Stimulated activated CD8-positive, alpha-beta memory T cell treated with anti-CD3 and anti-CD28 coated beads, Interleukin-7, amount 100 ng/mL, for 48 hours (primary cell): ENCODE measurements at regions not wholly inside any gene's neighbourhood (a gene's known extent, or its start where the extent isn't known, plus 50 kb on each side); places are given as distances from the start of the nearest gene placed in this dataset.
"Not testable (repeated sequence)": the region's sequence is repeated elsewhere in the genome, so short reads cannot be mapped to it uniquely, and the experiment has no call there.

Experiments used
- DNase-seq, 2 donors: peaks; one replicate each; pipeline ENCODE4 v3.0.0-alpha.2; 2020; ENCODE audit warnings: low read depth in 1 of 2; ENCODE audit errors: extremely low read depth in 1 of 2

DNA sequence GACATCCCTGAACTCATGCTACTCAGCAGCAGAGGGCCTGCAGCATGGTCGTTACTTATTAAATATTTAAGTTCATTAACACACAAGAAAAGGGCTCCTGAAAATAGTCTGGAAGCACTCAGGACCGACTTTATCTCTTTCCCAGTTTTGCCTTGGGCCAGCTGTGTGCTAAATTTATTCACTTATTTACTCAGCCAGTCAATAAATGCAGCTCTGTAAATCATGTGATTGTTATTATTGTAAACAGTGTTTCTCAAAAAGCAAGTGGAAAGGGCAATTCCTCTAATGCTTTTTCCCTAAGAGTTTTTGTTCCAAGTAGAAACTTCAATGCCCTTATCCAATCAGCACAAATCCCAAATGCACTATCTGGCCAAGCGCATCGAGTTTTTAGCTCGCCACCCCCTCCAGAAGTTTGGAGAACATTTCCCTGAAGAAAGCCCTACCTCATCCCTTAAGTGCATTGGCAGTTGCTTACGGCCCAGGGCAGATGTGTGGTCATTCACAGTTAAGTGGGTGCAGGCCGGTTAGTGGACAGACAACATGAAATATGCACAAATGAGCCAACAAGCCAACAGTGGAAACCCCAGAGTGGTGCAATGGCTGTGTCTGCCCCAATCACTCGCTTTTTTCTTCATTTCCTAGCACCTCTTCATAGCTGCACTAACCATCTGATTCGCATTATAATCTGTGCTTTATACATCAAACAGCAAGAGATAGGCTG, 125.8 kb downstream of the SMIM20 start:
- DNase-seq = no peak

DNA sequence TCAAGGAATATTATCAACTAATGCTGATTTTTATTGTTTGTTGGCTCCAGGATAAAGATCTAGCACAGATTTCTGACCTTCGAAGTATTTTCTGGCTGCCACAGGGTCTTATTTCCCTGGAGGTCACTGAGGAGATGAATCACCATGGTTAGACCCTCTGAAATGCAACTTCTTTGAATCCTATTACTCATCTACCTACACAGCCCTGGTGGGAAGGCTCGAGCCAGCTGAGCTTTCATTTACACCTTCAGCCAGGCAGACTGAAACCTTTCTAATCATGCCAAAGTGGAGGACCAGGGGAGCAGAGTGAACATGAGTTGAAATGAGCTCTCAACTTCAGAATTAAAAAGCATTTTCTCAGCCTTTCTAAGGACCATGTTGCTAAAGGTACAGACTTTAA, 130.5 kb downstream of the SMIM20 start:
- DNase-seq = no peak

DNA sequence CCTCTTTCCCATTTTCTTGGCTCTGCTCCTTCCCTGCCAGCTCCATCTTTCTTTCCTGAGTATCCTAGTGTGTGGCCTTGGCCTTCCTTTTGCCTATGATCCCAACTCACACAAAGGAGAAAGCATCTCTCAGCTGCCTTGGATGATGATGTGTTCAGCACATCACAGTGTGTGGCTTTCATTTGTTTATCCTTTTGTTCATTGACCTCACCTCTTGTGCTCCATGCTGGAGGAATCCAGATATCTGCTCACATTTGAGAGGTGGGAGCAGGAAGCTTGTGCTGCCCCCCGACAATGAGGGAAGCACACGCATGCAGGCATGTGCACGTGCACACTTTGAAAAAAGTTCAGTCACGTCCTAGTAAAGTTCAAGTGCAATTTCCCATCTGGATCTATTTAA, 131.0 kb downstream of the SMIM20 start:
- no peak for DNase-seq

GRCh38 chr4:26047795-26048194, 133.8 kb downstream of the SMIM20 start:
- DNase-seq = no peak

- no peak for DNase-seq
Observed at GRCh38 chr4:26048378-26048882, 134.4 kb downstream of the SMIM20 start.

- no peak for DNase-seq
Observed at GRCh38 chr4:26048950-26049349, 134.9 kb downstream of the SMIM20 start.

GRCh38 chr4:26049447-26049846, 135.4 kb downstream of the SMIM20 start:
- no peak for DNase-seq

DNA sequence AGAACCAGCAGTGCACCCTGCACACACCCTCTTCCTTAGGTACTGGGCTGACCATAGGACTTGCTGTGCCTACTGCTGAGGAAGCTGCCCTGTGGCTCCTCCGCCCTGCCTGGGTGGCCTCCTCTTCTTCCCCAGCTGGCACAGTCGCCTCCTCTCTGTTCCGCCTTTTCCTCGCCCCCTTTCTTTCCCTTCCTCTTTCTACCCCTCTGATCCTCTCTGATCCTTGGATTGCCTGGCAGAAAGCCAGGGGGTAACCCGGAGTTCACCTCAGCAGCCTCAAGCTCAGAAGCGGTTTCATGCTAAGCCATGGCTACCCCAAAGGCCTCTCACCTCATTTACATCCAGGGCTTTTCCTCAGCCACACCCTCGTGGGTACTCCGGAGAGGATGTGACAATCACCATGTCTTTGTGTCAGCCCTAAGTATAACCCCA, 136.2 kb downstream of the SMIM20 start:
- DNase-seq = no peak

DNA sequence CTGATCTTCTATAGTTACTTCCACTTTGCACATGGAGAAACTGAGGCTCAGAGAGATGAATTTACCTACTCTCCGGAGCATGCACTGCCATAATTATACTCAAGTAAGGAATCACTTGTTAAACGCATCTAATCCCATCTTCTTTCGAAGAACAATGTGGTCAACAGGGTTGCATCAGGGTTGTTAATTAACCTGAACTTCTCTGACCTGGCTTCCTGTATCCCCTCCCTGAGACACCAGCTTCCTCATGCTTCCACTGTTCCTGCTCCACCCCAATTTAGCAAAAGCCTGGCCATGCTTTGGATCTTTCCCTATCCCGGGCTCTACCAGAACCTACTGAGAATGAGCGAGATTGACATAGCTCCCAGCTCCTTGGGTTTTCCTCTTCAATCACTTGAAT, 136.7 kb downstream of the SMIM20 start:
- no peak for DNase-seq

- no peak for DNase-seq
Observed at GRCh38 chr4:26051240-26051639, 137.2 kb downstream of the SMIM20 start.

DNA sequence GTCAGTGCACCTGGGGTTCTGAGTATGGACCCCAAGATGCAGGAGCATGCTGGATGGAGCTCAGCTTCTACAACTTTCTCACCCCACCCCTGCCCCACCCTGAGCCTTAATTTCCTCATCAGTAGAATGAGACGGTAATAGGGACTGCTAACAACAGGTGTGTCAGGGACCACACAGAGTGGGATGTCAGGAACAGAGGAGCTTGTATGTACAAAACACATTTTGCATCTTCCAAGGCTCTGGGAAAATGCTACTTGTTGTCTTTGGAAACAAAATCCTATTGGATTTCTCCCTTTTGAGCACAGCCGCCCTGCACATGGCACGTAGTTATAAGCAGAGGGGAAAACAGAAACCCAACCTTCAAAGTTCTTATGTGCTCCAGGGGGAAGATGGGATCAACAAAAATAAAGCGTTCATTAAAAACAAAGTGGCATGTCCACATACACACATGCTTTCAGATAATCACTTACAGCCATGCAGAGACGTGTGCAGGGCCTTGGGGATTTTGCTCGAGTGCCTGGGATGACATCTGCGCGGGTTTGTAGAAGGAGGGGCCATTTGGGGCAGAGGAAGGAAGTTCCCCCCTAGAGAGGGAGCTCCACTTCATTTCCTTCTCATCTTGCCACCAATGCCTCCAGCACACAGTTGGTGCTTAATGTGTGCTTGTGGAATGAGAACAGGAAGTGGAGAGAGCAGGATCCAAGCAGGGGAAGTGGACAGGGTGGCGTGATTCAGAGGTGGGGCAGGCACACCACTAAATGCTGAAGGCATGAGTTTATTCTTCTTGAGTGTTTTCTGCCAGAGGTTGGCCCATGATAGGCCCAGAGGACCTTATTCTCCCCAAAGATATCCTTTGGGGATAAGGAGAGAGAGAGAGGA, 138.9 kb downstream of the SMIM20 start:
- no peak for DNase-seq

GRCh38 chr4:26053761-26054160, 139.7 kb downstream of the SMIM20 start:
- DNase-seq = no peak

GRCh38 chr4:26055855-26056254, 141.8 kb downstream of the SMIM20 start:
- no peak for DNase-seq

DNA sequence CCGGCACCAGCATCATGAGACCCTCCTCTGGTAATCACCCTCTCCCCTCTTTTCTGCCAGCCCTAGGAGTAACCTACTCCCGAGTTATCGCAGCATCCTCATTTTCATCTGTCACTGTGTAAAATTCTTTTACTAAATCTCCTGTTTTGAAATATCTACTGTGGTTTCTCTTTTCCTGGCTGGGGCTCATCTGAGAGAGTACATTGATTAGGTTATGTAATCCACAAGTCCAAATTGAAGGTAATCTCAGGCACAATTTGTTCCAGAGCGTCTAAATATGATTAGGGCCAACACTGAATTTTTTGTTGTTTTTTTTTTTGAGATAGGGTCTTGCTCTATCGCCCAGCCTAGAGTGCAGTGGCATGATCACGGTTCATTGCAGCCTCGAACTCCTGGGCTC, 142.4 kb downstream of the SMIM20 start:
- DNase-seq = no peak

DNA sequence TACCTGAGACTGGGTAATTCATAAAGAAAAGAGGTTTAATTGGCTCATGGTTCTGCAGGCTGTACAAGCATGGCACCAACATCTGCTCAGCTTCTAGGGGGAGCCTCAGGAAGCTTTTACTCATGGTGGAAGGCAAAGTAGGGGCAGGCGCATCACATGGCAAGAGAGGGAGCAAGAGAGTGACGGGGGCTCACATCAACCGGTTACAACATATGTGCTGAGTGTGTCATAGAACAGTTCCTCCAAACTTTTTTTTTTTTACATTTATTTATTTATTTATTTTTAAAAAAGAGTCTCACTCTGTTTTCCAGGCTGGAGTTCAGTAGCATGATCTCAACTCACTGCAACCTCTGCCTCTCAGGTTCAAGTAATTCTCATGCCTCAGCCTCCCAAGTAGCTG, 143.8 kb downstream of the SMIM20 start:
- DNase-seq = not testable (repeated sequence)

DNA sequence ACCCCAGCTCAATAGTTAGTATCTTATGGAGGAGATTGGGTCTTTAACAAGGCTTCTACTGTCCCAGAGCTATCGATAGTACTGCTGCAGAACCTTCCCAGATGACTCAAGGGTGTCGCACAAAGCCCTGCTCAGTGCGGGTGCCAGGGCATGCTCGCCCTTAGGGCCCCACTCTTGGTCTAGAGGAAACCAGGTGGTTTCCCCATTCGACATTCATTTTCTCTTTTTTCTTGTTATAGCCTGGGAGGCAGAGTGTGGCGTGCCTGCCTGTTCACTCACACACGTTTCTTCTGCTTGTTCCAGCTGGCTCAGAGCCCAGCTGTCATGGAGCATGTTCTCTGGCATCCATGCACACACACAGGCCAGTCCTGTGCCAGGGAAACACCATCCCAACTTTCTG, 144.5 kb downstream of the SMIM20 start:
- peak in 1 of 2 donors; percentile 43 for DNase-seq

- DNase-seq = no peak
Observed at GRCh38 chr4:26059391-26060154, 145.6 kb downstream of the SMIM20 start.

GRCh38 chr4:26060286-26060685, 146.3 kb downstream of the SMIM20 start:
- DNase-seq = no peak

GRCh38 chr4:26061248-26061986, 147.4 kb downstream of the SMIM20 start:
- no peak for DNase-seq

- DNase-seq = no peak
Observed at GRCh38 chr4:26062215-26062614, 148.2 kb downstream of the SMIM20 start.
